Activated naive CD8-positive, alpha-beta T cell treated with anti-CD3 and anti-CD28 coated beads for 36 hours (primary cell): ENCODE measurements at regions not wholly inside any gene's neighbourhood (a gene's known extent, or its start where the extent isn't known, plus 50 kb on each side); places are given as distances from the start of the nearest gene placed in this dataset.

Experiments
- DNase-seq: peaks from one replicate; pipeline ENCODE4 v3.0.0; 2021
- H3K27ac Mint-ChIP-seq: one replicate; pipeline ENCODE4 v1.8.0; 2022; ENCODE audit warnings: mild to moderate bottlenecking, moderate library complexity, mixed read lengths
- H3K27me3 Mint-ChIP-seq: one replicate; pipeline ENCODE4 v1.8.0; 2022; ENCODE audit warnings: mild to moderate bottlenecking, mixed read lengths
- H3K36me3 Mint-ChIP-seq: one replicate; pipeline ENCODE4 v1.8.0; 2021; ENCODE audit warnings: mild to moderate bottlenecking, mixed read lengths
- H3K4me1 Mint-ChIP-seq: one replicate; pipeline ENCODE4 v1.8.0; 2021; ENCODE audit warnings: mixed read lengths
- H3K4me3 Mint-ChIP-seq: one replicate; pipeline ENCODE4 v1.8.0; 2022; ENCODE audit warnings: mild to moderate bottlenecking, moderate library complexity, mixed read lengths
- H3K9me3 Mint-ChIP-seq: one replicate; pipeline ENCODE4 v1.8.0; 2022; ENCODE audit warnings: mixed read lengths

- Mint-ChIP-seq H3K9me3 (no peaks in the 10 kb centered on the region), H3K4me1 (no peaks in the 10 kb centered on the region), H3K27me3 (no peaks in the 10 kb centered on the region), H3K27ac (no peak overlapping the region), H3K4me3 (no peak overlapping the region), H3K36me3 (no peaks in the 10 kb centered on the region)
- no peak for DNase-seq
Measured at GRCh38 chr11:10641912-10642697, 51.5 kb downstream of the IRAG1 start.

GRCh38 chr11:10641177-10641911, 52.2 kb downstream of the IRAG1 start:
- Mint-ChIP-seq H3K9me3 (no peaks in the 10 kb centered on the region), H3K27me3 (no peaks in the 10 kb centered on the region), H3K36me3 (no peaks in the 10 kb centered on the region), H3K4me1 (no peaks in the 10 kb centered on the region), H3K4me3 (no peak overlapping the region), H3K27ac (no peak overlapping the region)
- no peak for DNase-seq

GRCh38 chr11:10640308-10640707, 53.2 kb downstream of the IRAG1 start:
- Mint-ChIP-seq H3K4me3 (no peak overlapping the region), H3K36me3 (no peaks in the 10 kb centered on the region), H3K4me1 (no peaks in the 10 kb centered on the region), H3K27ac (no peak overlapping the region), H3K27me3 (no peaks in the 10 kb centered on the region), H3K9me3 (no peaks in the 10 kb centered on the region)
- DNase-seq, result no peak

- no peaks in the 10 kb centered on the region for H3K9me3 Mint-ChIP-seq
- no peak overlapping the region for H3K27ac Mint-ChIP-seq
- DNase-seq, result no peak
- H3K4me3 Mint-ChIP-seq, result no peak overlapping the region
- no peaks in the 10 kb centered on the region for H3K36me3 Mint-ChIP-seq
- peaks cover 2% of the 10 kb centered on the region for H3K4me1 Mint-ChIP-seq
- H3K27me3 Mint-ChIP-seq, result no peaks in the 10 kb centered on the region
Measured at GRCh38 chr11:10639350-10639749, 54.2 kb downstream of the IRAG1 start.

GRCh38 chr11:10638316-10638925, 55.1 kb downstream of the IRAG1 start:
- no peak overlapping the region for H3K27ac Mint-ChIP-seq
- H3K4me3 Mint-ChIP-seq, result no peak overlapping the region

GRCh38 chr11:10637731-10638151, 55.8 kb downstream of the IRAG1 start:
- Mint-ChIP-seq H3K27me3 (no peaks in the 10 kb centered on the region), H3K36me3 (no peaks in the 10 kb centered on the region), H3K4me1 (peaks cover 3% of the 10 kb centered on the region), H3K9me3 (no peaks in the 10 kb centered on the region), H3K4me3 (no peak overlapping the region), H3K27ac (no peak overlapping the region)
- no peak for DNase-seq

More at GRCh38 chr11:10638316-10638925, 55.1 kb downstream of the IRAG1 start:
- Mint-ChIP-seq H3K36me3 (no peaks in the 10 kb centered on the region), H3K4me1 (peaks cover 3% of the 10 kb centered on the region), H3K27me3 (no peaks in the 10 kb centered on the region), H3K9me3 (no peaks in the 10 kb centered on the region)
- DNase-seq, result no peak

- no peak for DNase-seq
- no peaks in the 10 kb centered on the region for H3K27me3 Mint-ChIP-seq
- H3K9me3 Mint-ChIP-seq, result no peaks in the 10 kb centered on the region
- H3K4me3 Mint-ChIP-seq, result no peak overlapping the region
- H3K4me1 Mint-ChIP-seq, result peaks cover 3% of the 10 kb centered on the region
- H3K36me3 Mint-ChIP-seq, result no peaks in the 10 kb centered on the region
- no peak overlapping the region for H3K27ac Mint-ChIP-seq
Measured at GRCh38 chr11:10634407-10634806, 59.1 kb downstream of the IRAG1 start.

- no peaks in the 10 kb centered on the region for H3K36me3 Mint-ChIP-seq
- H3K4me3 Mint-ChIP-seq, result no peak overlapping the region
- H3K9me3 Mint-ChIP-seq, result no peaks in the 10 kb centered on the region
- H3K27me3 Mint-ChIP-seq, result no peaks in the 10 kb centered on the region
- no peak for DNase-seq
- H3K27ac Mint-ChIP-seq, result no peak overlapping the region
- H3K4me1 Mint-ChIP-seq, result peaks cover 6% of the 10 kb centered on the region
Measured at GRCh38 chr11:10633261-10633660, 60.3 kb downstream of the IRAG1 start.

- Mint-ChIP-seq H3K27me3 (no peaks in the 10 kb centered on the region), H3K9me3 (no peaks in the 10 kb centered on the region), H3K27ac (no peak overlapping the region), H3K36me3 (no peaks in the 10 kb centered on the region), H3K4me3 (no peak overlapping the region), H3K4me1 (peaks cover 6% of the 10 kb centered on the region)
- no peak for DNase-seq
Measured at GRCh38 chr11:10632483-10632882, 61.1 kb downstream of the IRAG1 start.

- Mint-ChIP-seq H3K4me1 (peaks cover 6% of the 10 kb centered on the region), H3K27ac (no peak overlapping the region), H3K9me3 (no peaks in the 10 kb centered on the region), H3K36me3 (no peaks in the 10 kb centered on the region), H3K4me3 (no peak overlapping the region), H3K27me3 (no peaks in the 10 kb centered on the region)
- no peak for DNase-seq
Measured at GRCh38 chr11:10631761-10632160, 61.8 kb downstream of the IRAG1 start.

- no peaks in the 10 kb centered on the region for H3K27me3 Mint-ChIP-seq
- H3K4me3 Mint-ChIP-seq, result no peak overlapping the region
- no peaks in the 10 kb centered on the region for H3K36me3 Mint-ChIP-seq
- no peak for DNase-seq
- no peak overlapping the region for H3K27ac Mint-ChIP-seq
- no peaks in the 10 kb centered on the region for H3K9me3 Mint-ChIP-seq
- peaks cover 5% of the 10 kb centered on the region for H3K4me1 Mint-ChIP-seq
Measured at GRCh38 chr11:10629411-10630002, 61.0 kb upstream of the LYVE1 start.

- H3K36me3 Mint-ChIP-seq, result no peaks in the 10 kb centered on the region
- no peak overlapping the region for H3K27ac Mint-ChIP-seq
- DNase-seq, result no peak
- peaks cover 8% of the 10 kb centered on the region for H3K4me1 Mint-ChIP-seq
- no peaks in the 10 kb centered on the region for H3K27me3 Mint-ChIP-seq
- no peak overlapping the region for H3K4me3 Mint-ChIP-seq
- H3K9me3 Mint-ChIP-seq, result no peaks in the 10 kb centered on the region
Measured at GRCh38 chr11:10628508-10629236, 60.2 kb upstream of the LYVE1 start.

- H3K27me3 Mint-ChIP-seq, result no peaks in the 10 kb centered on the region
- no peak for DNase-seq
- H3K9me3 Mint-ChIP-seq, result no peaks in the 10 kb centered on the region
- H3K4me3 Mint-ChIP-seq, result no peak overlapping the region
- no peaks in the 10 kb centered on the region for H3K36me3 Mint-ChIP-seq
- H3K27ac Mint-ChIP-seq, result no peak overlapping the region
- H3K4me1 Mint-ChIP-seq, result peaks cover 15% of the 10 kb centered on the region
Measured at GRCh38 chr11:10627816-10628215, 59.4 kb upstream of the LYVE1 start.

- no peaks in the 10 kb centered on the region for H3K36me3 Mint-ChIP-seq
- no peak overlapping the region for H3K27ac Mint-ChIP-seq
- H3K27me3 Mint-ChIP-seq, result no peaks in the 10 kb centered on the region
- H3K9me3 Mint-ChIP-seq, result no peaks in the 10 kb centered on the region
- H3K4me1 Mint-ChIP-seq, result peaks cover 15% of the 10 kb centered on the region
- H3K4me3 Mint-ChIP-seq, result no peak overlapping the region
- DNase-seq, result no peak
Measured at GRCh38 chr11:10627291-10627690, 58.8 kb upstream of the LYVE1 start.

- Mint-ChIP-seq H3K27me3 (no peaks in the 10 kb centered on the region), H3K4me1 (peaks cover 15% of the 10 kb centered on the region), H3K9me3 (no peaks in the 10 kb centered on the region), H3K36me3 (no peaks in the 10 kb centered on the region), H3K4me3 (no peak overlapping the region), H3K27ac (no peak overlapping the region)
- no peak for DNase-seq
Measured at GRCh38 chr11:10625982-10626311, 57.5 kb upstream of the LYVE1 start.
